HG03159 (cell line): ENCODE measurements at regions not wholly inside any gene's neighbourhood (a gene's known extent, or its start where the extent isn't known, plus 50 kb on each side); places are given as distances from the start of the nearest gene placed in this dataset.

Source experiments
- ATAC-seq: cut with Tn5 transposase; IDR thresholded peaks from one replicate; pipeline ENCODE4 v1.9.1; 2021; ENCODE audit warnings: mild to moderate bottlenecking, moderate library complexity; ENCODE audit not compliant: unreplicated experiment

DNA sequence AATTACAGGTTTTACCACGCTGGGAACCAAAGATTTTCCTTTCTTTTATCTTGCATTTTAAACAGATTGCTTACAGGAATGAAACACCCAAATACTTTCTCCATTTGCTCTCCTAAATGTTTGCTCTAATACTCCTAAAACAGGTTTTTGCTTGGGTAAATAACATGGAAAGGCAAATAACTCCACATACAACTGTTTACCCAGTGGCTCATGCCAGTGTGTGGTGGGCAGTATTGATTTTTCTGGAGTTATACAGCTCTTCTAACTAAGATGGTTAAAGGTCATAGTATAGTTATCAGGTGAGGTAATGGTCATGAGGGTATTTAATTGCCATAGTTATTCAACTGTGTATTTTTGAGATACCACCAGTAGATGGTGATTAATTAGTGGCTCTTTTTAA lies 61.2 kb upstream of the RAB27B start:
- ATAC-seq, result no peak

DNA sequence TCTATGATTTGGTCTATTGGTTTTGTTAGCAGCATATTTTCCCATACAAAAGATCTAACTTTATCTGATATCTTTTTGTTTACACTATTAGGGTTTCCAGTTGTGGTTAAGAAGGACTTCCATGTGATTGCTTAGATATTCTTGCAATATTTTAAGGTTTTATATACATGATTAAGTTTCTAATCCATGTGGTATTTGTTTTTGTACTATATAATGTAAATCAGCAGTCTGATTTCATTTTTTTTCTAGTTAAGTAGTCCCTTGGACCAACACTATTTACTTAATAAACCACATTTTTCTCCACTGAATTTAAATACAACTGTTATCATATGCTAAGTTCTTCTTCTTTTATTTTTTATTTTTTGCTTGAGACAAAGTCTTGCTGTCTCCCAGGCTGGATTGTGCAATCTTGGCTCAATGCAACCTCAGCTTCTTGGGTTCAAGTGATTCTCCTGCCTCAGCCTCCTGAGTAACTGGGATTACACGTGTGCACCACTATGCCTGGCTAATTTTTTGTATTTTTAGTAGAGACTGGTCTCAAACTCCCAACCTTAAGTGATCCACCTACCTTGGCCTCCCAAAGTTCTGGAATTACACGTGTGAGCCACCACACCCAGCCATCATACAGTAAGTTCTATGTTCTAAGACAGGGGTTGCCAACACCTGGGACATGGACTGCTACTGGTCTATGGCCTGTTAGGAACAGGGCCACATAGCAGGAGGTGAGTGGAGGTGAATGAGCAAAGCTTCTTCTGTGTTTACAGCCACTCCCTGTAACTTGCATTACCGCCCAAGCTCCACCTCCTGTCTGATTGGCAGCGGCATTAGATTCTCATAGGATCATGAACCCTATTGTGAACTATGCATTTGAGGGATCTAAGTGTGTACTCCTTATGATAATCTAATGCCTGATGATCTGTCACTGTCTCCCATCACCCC lies 58.5 kb upstream of the RAB27B start:
- no peak for ATAC-seq

DNA sequence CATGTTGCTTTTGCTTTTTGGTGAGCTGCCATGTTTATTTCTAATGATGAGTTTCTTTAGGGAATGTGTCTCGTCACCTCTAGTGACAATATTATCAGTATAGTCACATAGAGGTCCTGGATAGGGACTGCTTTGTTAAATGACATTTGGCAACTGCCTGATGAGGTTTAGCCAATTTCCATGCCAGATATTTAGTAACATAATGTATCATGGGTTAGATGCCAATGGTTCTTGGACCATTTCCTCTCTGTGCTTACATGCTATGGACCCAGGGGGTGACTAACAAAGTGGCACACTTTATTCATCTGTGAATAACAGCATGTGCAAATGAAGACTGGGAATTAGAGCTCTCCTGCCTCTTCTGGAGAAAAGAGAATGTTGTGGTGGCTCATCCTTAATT lies 56.2 kb upstream of the RAB27B start:
- no peak for ATAC-seq

DNA sequence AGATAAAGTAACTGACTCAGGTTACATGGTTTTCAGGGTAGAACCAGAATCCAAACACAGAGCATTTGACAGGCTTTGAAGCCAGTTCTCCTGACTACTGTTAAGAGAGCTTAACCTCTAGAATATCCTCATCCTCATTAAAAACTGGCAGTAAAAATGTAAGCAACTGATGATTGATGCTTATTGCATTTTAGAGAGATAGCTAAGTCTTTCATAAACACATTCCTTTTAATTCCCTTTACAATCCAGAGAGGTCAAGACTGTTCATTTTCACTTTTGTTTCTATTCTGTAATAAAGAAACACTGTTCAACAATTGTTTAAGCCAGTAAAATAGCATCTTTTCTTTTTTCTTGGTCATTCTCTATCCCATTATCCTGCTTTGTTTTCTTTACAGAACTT lies 53.9 kb upstream of the RAB27B start:
- ATAC-seq, result no peak

DNA sequence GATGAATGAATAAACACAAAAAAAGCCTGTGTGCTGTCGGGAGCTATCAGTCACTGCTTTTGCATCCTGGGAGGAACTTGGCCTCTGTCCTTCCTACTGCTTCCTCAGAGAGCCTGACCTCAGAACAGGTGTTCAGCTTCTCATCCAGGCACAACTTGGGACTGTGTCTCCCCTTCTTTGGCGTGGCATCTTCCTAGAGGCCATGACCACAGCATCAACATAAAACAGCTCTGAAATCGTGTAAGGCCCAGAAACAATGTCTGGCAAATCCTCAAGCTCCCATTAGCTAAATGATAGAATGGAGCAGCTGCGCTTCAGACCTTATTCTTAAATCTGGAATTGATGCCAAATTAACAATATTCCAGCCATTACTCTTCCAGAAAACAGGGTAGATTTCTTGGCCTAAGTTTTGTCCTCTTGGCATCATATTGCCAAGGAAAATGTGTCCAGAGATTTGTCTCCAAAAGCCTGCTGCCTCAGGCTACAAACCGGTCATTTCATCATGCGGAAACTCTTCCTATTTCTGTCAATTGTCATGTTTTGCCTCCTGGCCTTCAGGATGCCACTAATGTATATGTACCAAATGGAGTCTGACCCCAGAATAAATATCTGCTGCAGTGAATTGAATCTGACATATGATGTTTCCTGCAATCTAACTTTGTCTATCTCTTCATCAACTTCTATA lies 53.2 kb upstream of the RAB27B start:
- ATAC-seq, result no peak

DNA sequence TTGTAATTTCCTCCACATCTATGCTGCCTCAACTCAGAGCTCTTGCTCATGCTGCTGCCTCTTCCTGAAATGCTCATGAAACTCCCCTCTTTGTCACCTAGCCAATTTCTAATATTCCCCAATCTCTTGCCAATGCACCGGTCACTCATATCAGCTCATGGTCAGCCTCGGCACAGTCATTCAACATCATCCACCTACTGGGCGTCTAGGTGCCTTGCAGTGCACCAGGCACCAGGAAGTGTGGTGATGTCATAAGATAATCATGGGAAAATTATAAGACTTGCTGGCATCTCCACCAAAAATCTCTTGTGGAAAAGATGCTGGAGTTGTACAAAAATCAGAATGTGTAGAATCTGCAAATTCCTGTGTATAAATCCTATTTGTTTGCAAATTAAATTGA lies 52.6 kb upstream of the RAB27B start:
- no peak for ATAC-seq

DNA sequence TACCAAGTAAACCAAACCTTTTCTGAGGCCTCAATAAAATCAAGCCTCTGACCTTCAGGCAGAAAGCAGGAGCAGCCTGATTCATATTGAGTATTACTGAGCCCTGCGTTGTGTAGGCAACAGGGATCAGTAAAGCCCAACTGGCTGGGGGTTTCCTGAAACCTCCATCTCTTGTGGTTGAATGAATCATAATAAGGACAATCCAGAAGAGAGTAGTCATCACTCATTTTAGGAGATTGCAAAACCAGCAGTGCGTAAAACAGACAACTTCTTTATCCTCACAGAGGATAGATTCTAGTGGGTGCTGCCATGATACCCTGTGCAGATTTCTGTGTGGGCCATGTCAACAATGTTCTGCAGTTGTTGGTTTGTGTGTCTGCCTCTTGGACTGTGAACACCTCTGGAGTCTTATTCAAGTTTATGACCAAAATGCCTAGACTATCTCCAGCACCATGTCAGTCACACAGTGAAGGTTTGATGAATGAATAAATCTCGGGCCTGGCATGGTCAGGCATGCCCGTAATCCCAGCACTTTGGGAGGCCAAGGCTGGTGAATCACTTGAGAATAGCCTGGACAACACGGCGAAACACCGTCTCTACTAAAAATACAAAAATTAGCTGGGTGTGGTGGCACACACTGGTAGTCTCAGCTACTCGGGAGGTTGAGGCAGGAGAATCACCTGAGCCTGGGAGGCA lies 51.8 kb upstream of the RAB27B start:
- peak; percentile 76 for ATAC-seq

DNA sequence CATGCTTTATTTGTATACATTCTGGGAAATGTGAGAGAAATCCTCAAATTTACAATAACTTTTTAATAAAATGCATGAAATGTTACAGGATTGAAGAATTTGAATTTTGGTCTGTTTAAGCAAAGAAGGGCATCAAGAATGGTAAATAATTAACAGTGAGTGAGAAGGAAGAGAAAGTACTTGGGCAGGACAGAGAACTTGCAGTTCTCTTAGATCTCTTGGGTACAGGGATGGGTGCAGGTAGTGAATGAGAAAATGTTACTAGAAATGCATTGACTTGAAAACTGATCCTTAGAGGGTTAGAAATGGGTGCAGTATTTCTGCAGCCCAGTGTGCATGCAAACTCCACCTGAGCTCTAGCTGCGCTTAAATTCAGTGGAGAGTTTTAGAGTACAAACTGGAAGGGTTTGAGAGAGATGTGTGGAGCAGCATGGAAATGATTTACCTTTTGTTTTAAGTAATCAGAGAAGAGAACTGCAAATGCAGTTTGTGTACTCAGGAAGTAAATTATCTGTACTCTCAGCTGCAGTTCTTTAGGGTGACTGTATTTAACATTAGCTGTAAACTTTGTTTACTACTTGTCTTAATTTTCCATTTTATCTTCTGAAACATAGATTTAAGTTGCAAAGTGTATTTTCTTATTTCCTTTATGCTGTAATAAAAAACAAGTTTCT lies 51.0 kb upstream of the RAB27B start:
- no peak for ATAC-seq

DNA sequence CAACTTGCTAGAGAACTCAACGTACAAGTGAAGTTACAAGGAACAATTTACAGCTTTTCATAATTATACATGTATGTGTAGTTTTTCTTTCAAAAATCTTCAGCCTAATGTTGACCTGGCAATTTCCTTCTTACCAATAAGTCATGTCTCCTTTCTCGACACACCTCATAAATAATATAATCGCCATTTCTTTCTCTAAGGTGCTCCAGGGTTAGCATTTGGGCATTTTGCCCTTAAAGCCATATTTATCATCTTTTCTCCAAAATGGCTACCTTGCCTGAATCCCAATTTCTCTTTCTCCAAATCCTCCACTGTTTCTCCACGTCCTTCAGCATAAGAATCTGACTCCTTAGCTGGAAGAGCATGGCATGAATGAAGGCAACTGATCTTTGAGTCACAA lies 50.3 kb upstream of the RAB27B start:
- ATAC-seq, result no peak
